ENCODE measurements at regions not wholly inside any gene's neighbourhood (a gene's known extent, or its start where the extent isn't known, plus 50 kb on each side); places are given as distances from the start of the nearest gene placed in this dataset.
"Not testable (repeated sequence)": the region's sequence is repeated elsewhere in the genome, so short reads cannot be mapped to it uniquely, and the experiment has no call there.

DNA sequence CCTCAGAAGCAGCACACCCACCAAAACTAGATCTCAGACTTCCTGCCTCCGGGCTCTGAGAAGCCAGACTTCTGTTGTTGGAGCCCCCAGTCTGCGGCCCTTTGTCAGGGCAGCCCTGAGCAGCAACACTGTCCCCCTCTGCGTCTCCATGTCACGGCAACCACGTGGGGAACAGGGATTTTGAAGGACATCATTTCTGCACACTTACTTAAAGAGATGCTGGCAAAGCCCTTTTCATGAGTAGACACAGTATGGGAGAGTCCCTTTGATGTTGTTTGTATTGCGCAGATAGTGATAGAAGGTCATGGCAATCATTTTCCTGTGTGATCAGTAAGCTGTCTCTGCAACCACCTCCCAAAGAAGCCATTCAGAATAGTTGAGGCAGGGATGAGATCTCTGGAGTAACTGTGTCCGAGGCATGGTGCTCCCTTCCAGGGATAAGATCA is 69.1 kb upstream of the ID2 start:
- DNase-seq (ENCODE audit: low read depth), result no peak
- no peak overlapping the region for H3K4me3 ChIP-seq (ENCODE audit: low read depth, low read length)
- TF ChIP-seq, protein P1, sequence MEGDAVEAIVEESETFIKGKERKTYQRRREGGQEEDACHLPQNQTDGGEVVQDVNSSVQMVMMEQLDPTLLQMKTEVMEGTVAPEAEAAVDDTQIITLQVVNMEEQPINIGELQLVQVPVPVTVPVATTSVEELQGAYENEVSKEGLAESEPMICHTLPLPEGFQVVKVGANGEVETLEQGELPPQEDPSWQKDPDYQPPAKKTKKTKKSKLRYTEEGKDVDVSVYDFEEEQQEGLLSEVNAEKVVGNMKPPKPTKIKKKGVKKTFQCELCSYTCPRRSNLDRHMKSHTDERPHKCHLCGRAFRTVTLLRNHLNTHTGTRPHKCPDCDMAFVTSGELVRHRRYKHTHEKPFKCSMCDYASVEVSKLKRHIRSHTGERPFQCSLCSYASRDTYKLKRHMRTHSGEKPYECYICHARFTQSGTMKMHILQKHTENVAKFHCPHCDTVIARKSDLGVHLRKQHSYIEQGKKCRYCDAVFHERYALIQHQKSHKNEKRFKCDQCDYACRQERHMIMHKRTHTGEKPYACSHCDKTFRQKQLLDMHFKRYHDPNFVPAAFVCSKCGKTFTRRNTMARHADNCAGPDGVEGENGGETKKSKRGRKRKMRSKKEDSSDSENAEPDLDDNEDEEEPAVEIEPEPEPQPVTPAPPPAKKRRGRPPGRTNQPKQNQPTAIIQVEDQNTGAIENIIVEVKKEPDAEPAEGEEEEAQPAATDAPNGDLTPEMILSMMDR (IDR thresholded peaks at IDR 0.05; ENCODE audit: control insufficient read depth, extremely low read depth, insufficient read depth), result no peak

DNA sequence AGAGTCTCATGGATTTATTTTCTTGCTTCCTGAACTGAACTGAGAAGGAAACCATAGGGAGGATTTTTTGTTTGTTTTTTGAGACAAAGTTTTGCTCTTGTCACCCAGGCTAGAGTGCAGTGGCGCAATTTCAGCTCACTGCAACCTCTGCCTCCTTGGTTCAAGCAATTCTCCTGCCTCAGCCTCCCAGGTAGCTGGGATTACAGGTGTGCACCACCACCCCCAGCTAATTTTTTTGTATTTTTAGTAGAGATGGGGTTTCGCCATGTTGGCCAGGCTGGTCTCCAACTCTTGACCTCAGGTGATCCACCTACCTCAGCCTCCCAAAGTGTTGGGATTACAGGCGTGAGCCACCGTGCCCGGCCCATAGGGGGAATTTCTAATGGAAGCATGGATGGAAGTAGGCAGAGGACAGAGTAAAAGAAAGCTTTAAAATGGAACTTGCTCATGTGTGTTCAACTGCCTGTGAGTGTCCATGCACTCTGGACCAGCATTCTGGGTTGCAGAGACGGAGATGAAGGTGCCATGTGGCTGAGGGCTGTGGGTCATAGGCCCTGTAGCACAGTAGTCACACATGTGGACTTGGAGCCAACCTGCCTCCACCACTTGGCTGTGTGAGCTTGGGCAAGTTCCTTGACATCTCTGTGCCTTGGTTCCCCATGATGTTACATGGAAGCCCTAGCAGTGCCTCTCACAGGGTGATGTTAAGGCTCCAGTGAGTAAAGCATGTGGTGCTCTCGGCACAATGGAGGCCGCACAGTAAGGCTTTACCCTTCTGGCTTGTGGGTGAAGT is 68.5 kb upstream of the ID2 start:
- H3K4me3 ChIP-seq (ENCODE audit: low read depth, low read length); DNase-seq (ENCODE audit: low read depth): not testable (repeated sequence)

DNA sequence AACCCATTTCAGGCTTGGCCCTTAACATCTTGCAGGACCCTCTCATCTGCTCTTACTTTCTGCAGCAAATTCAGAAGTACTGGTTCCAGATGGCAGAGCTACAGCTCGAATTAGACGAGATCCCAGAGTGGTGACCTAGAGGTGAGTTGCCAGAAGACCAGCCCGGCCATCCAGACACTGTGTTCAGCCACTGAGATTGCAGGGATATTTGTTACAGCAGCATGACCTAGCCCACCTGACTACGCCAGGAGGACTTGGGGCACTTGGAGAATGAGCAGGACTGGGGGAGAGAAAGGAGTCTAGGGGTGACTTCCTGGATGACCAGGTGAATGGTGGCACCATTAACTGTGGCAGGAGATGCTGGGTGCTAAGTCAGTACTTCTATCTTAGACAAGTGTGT is 67.2 kb upstream of the ID2 start:
- TF ChIP-seq, protein P1 (IDR thresholded peaks at IDR 0.05; ENCODE audit: control insufficient read depth, extremely low read depth, insufficient read depth), result no peak
- no peak for DNase-seq (ENCODE audit: low read depth)
- no peak overlapping the region for H3K4me3 ChIP-seq (ENCODE audit: low read depth, low read length)

DNA sequence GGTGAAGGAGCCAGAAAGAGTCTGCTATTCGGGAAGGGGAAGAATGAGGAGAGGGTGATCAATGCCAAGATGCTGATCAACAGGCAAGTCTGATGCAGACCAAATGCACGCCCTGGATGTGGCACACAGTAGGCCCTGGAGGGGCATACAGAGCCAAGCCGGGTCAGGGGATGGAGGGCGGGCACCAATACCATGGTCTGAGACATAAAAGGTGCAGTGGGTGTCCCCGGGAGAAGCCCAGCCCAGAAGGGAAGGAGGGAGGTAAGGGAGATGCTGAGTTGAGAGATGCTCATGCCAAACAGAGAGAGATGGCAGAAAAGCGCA is 66.6 kb upstream of the ID2 start:
- DNase-seq (ENCODE audit: low read depth), result no peak
- H3K4me3 ChIP-seq (ENCODE audit: low read depth, low read length), result no peak overlapping the region
- TF ChIP-seq, protein P1 (IDR thresholded peaks at IDR 0.05; ENCODE audit: control insufficient read depth, extremely low read depth, insufficient read depth), result no peak

DNA sequence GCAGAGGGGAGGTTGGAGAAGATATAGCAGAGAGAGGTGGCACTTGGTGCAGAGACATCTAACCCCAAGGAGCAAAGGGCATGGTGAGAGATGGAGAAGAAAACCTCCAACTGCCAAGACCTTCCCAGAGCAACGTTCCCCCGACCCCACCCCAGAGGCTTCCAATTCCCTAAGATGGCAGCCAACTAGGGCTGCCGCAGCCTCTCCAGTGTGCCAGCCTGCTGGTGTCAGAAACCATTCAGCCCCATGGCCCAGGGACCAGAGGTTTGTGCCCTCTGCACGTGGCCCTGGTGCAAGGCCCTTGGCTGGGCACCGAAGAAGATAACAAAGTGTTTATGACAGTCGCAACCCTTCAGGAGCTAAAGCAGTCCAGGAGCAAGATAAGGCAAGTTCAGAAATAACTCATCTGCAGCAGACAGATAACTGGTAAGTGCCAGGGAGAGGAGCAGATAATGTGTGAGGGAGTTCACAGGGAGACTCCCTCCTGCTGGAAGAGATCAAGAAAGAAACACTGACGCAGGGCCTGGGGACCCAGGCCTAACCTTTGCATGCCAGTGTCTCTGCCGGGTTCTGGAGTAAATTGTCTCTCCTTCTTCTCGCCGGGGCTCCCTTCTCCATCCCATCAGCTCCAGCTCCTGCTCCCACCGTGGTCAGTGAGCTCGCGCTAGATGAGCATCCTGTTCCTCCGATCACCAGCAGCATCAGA is 66.1 kb upstream of the ID2 start:
- no peak for DNase-seq (ENCODE audit: low read depth)
- H3K4me3 ChIP-seq (ENCODE audit: low read depth, low read length), result no peak overlapping the region
- TF ChIP-seq, protein P1 (IDR thresholded peaks at IDR 0.05; ENCODE audit: control insufficient read depth, extremely low read depth, insufficient read depth), result no peak

DNA sequence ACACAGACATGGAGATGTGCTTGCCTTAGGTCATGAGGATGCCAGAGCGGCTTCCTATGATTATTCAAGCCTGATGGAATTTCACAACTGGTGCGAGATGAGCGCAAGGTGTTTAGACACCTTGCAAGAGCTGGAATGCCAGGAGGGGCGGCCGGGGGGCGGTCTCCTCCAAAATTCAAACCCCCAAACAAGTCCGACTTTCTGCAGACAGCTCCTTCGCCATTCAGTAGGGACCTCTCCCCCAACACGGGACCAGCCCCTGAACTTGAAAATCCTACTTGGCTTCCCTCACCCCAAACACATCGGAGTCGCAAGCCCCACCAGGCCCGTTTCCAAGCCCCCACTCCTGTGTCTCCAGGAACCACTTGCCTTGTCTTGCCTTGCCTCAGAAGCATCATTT is 64.8 kb upstream of the ID2 start:
- TF ChIP-seq, protein P1 (IDR thresholded peaks at IDR 0.05; ENCODE audit: control insufficient read depth, extremely low read depth, insufficient read depth), result no peak
- no peak overlapping the region for H3K4me3 ChIP-seq (ENCODE audit: low read depth, low read length)
- DNase-seq (ENCODE audit: low read depth), result no peak

DNA sequence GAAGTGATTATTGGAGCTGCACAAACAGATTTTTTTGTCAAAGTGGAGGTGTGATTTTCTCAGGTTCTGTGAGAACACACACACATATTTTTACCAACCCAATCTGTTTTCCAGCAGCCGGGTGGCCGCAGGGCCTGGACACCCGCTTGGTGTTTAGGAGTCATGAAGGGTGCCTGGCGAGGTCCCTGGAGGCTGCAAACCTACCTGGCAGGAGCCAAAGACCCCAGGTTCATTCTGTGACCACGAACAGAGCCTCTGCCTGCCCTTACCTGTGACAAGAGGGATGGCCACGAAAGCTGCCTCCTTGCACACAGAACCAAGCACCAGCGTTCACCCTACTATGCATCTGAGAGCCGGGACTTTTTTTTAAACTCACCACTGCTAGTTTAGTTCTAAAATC is 64.3 kb upstream of the ID2 start:
- DNase-seq (ENCODE audit: low read depth), result no peak
- TF ChIP-seq, protein P1 (IDR thresholded peaks at IDR 0.05; ENCODE audit: control insufficient read depth, extremely low read depth, insufficient read depth), result no peak
- H3K4me3 ChIP-seq (ENCODE audit: low read depth, low read length), result no peak overlapping the region
